Stomach (tissue), 4 donors: ENCODE measurements at regions not wholly inside any gene's neighbourhood (a gene's known extent, or its start where the extent isn't known, plus 50 kb on each side); places are given as distances from the start of the nearest gene placed in this dataset.

Source experiments
- EP300 ChIP-seq: sonication (generic); formaldehyde crosslinking; IDR thresholded peaks from one replicate; pipeline ENCODE4 v1.6.1; 2017; ENCODE audit warnings: antibody characterized with exemption
- POLR2A ChIP-seq, 4 donors: fragments of 450-650 bp; IDR thresholded peaks; one replicate each; pipeline ENCODE4 v1.6.1; 2016; ENCODE audit warnings: antibody characterized with exemption in 4 of 4, control low read depth in 2 of 4, mild to moderate bottlenecking in 1 of 4, moderate library complexity in 1 of 4
- TF ChIP-seq, protein P1 (sequence below), 7 experiments: fragments of 450-650 bp in 4 of 7; fragments of 200-600 bp in 3 of 7; sonication (generic) in 3 of 7; IDR thresholded peaks; one replicate each; pipeline ENCODE4 v1.5.1; 2016 to 2019; ENCODE audit warnings: antibody characterized with exemption in 7 of 7, control low read depth in 2 of 7, mild to moderate bottlenecking in 1 of 7

GRCh38 chr16:47986031-47986430 is 169.8 kb downstream of the ABCC12 start:
- no peak for TF ChIP-seq EP300
- TF ChIP-seq, protein P1, sequence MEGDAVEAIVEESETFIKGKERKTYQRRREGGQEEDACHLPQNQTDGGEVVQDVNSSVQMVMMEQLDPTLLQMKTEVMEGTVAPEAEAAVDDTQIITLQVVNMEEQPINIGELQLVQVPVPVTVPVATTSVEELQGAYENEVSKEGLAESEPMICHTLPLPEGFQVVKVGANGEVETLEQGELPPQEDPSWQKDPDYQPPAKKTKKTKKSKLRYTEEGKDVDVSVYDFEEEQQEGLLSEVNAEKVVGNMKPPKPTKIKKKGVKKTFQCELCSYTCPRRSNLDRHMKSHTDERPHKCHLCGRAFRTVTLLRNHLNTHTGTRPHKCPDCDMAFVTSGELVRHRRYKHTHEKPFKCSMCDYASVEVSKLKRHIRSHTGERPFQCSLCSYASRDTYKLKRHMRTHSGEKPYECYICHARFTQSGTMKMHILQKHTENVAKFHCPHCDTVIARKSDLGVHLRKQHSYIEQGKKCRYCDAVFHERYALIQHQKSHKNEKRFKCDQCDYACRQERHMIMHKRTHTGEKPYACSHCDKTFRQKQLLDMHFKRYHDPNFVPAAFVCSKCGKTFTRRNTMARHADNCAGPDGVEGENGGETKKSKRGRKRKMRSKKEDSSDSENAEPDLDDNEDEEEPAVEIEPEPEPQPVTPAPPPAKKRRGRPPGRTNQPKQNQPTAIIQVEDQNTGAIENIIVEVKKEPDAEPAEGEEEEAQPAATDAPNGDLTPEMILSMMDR (IDR thresholded peaks at IDR 0.05), result no peak
- no peak for TF ChIP-seq POLR2A (IDR thresholded peaks at IDR 0.05)
